Iris pigment epithelial cell (primary cell): ENCODE measurements at regions not wholly inside any gene's neighbourhood (a gene's known extent, or its start where the extent isn't known, plus 50 kb on each side); places are given as distances from the start of the nearest gene placed in this dataset.

Experiments
- DNase-seq: peaks from one replicate; pipeline ENCODE4 v3.0.0-alpha.2; 2011; ENCODE audit warnings: low read depth

- DNase-seq: no peak
Observed at GRCh38 chr3:115525731-115526130, 97.6 kb upstream of the GAP43 start.

GRCh38 chr3:115533218-115533617, 90.1 kb upstream of the GAP43 start:
- DNase-seq: no peak

GRCh38 chr3:115536171-115536570, 87.1 kb upstream of the GAP43 start:
- DNase-seq: no peak

- no peak for DNase-seq
Observed at GRCh38 chr3:115537669-115538068, 85.6 kb upstream of the GAP43 start.

- no peak for DNase-seq
Observed at GRCh38 chr3:115547207-115547606, 76.1 kb upstream of the GAP43 start.

- DNase-seq: no peak
Observed at GRCh38 chr3:115548611-115549010, 74.7 kb upstream of the GAP43 start.

GRCh38 chr3:115549071-115549470, 74.2 kb upstream of the GAP43 start:
- DNase-seq: no peak

- DNase-seq: no peak
Observed at GRCh38 chr3:115550285-115550761, 73.0 kb upstream of the GAP43 start.

- no peak for DNase-seq
Observed at GRCh38 chr3:115551016-115551415, 72.3 kb upstream of the GAP43 start.

- no peak for DNase-seq
Observed at GRCh38 chr3:115552007-115552406, 71.3 kb upstream of the GAP43 start.

- DNase-seq: no peak
Observed at GRCh38 chr3:115553796-115554486, 69.4 kb upstream of the GAP43 start.

- DNase-seq: no peak
Observed at GRCh38 chr3:115554487-115554807, 68.9 kb upstream of the GAP43 start.

GRCh38 chr3:115562636-115563267, 60.6 kb upstream of the GAP43 start:
- no peak for DNase-seq

- DNase-seq: no peak
Observed at GRCh38 chr3:115563984-115564383, 59.3 kb upstream of the GAP43 start.

GRCh38 chr3:115571413-115571812, 51.9 kb upstream of the GAP43 start:
- DNase-seq: no peak
